Lower leg skin (tissue), 3 donors: ENCODE measurements at regions not wholly inside any gene's neighbourhood (a gene's known extent, or its start where the extent isn't known, plus 50 kb on each side); places are given as distances from the start of the nearest gene placed in this dataset.

Experiments used
- CTCF ChIP-seq, 3 donors: fragments of 450-650 bp; IDR thresholded peaks; one replicate each; pipeline ENCODE4 v1.5.1; 2016; ENCODE audit warnings: antibody characterized with exemption in 3 of 3, mild to moderate bottlenecking in 3 of 3, moderate library complexity in 2 of 3
- POLR2A ChIP-seq, 2 donors: fragments of 450-650 bp; IDR thresholded peaks; one replicate each; pipeline ENCODE4 v1.6.1; 2016 to 2017; ENCODE audit warnings: antibody characterized with exemption in 2 of 2, mild to moderate bottlenecking in 1 of 2, moderate library complexity in 1 of 2

DNA sequence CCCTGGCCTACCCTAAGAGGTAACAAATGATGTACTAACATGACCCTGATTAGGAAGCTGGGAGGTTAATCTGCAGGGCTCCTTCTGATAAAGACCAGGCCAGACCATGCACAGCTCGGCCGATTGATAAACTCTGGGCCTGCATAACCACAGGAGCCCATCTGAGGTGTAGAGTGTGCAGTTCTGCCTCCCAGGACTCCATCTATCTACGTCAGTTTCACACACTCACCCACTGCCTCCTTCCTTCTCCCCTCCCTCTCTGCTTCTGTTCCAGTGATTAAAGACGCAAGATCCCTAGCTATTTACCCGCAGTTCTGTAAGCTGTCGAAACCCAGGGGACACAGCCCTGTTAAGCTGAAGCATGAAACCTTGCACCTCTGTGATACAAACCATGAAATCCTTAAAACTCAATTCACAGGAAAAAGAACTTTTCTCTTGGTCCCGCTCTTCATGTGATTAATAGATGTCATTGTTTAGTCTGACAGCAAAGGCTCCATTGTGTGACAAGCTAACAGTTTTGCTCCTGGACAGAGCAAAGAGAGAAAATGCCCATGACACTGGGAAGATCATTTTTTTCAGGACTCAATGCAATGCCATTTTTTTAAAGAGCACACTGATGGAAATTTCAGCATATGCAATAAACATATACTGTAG lies 470.6 kb downstream of the MAFB start:
- TF ChIP-seq CTCF (IDR thresholded peaks at IDR 0.05) (no peak), POLR2A (IDR thresholded peaks at IDR 0.05) (no peak)
